ENCODE measurements at regions not wholly inside any gene's neighbourhood (a gene's known extent, or its start where the extent isn't known, plus 50 kb on each side); places are given as distances from the start of the nearest gene placed in this dataset.
"Not testable (repeated sequence)": the region's sequence is repeated elsewhere in the genome, so short reads cannot be mapped to it uniquely, and the experiment has no call there.

- no peak for DNase-seq
These were observed 143.6 kb upstream of the ZNF184 start for GRCh38 chr6:27616328-27617045.

- no peak for DNase-seq
These were observed 138.5 kb upstream of the ZNF184 start for GRCh38 chr6:27611451-27611850.

- DNase-seq: peak in 1 of 2 donors; percentile 50
These were observed 136.3 kb upstream of the ZNF184 start for GRCh38 chr6:27608916-27609883.

- DNase-seq: no peak
These were observed 132.8 kb upstream of the ZNF184 start for GRCh38 chr6:27605401-27606342.

GRCh38 chr6:27604986-27605385, 132.1 kb upstream of the ZNF184 start:
- no peak for DNase-seq

GRCh38 chr6:27601668-27602254, 128.9 kb upstream of the ZNF184 start:
- no peak for DNase-seq

GRCh38 chr6:27599859-27600532, 127.1 kb upstream of the ZNF184 start:
- no peak for DNase-seq

GRCh38 chr6:27597031-27597567, 124.2 kb upstream of the ZNF184 start:
- not testable (repeated sequence) for DNase-seq

GRCh38 chr6:27593861-27594260, 121.0 kb upstream of the ZNF184 start:
- DNase-seq: no peak

GRCh38 chr6:27593200-27593818, 120.4 kb upstream of the ZNF184 start:
- DNase-seq: no peak

- DNase-seq: peak; percentile 9 to 41
These were observed 119.7 kb upstream of the ZNF184 start for GRCh38 chr6:27592481-27593199.

- no peak for DNase-seq
These were observed 119.0 kb upstream of the ZNF184 start for GRCh38 chr6:27591699-27592480.

GRCh38 chr6:27585316-27585715, 112.4 kb upstream of the ZNF184 start:
- not testable (repeated sequence) for DNase-seq

- DNase-seq: no peak
These were observed 111.4 kb upstream of the ZNF184 start for GRCh38 chr6:27584326-27584725.

GRCh38 chr6:27582928-27583725, 110.2 kb upstream of the ZNF184 start:
- no peak for DNase-seq

- DNase-seq: no peak
These were observed 107.1 kb upstream of the ZNF184 start for GRCh38 chr6:27579973-27580372.

GRCh38 chr6:27577922-27578321, 105.0 kb upstream of the ZNF184 start:
- no peak for DNase-seq

- DNase-seq: no peak
These were observed 102.9 kb upstream of the ZNF184 start for GRCh38 chr6:27575594-27576361.

Data from CD4-positive, alpha-beta T cell treated with Interferon alpha-2 for 1 hour (primary cell).